Endothelial cell of umbilical vein (primary cell): ENCODE measurements at regions not wholly inside any gene's neighbourhood (a gene's known extent, or its start where the extent isn't known, plus 50 kb on each side); places are given as distances from the start of the nearest gene placed in this dataset.

Experiments
- BruUV-seq: library from RNA; stranded (reverse); fragments of 400-500 nt; replicated peaks from 2 replicates; lab custom pipeline; 2021; lab: Mats Ljungman, UMichigan
- CTCF ChIA-PET: fragments of 300-600, 350-600 bp; sonication (Branson Sonifier 250); formaldehyde crosslinking; loops from one replicate; lab custom pipeline; 2021; ENCODE audit warnings: antibody characterized with exemption, inconsistent platforms; lab: Charles Lee
- POLR2A ChIA-PET: fragments of 300-600, 350-600 bp; sonication (Branson Sonifier 250); formaldehyde crosslinking; loops from one replicate; lab custom pipeline; 2021; ENCODE audit warnings: antibody characterized with exemption, inconsistent platforms; lab: Charles Lee
- DNase-seq: peaks from one replicate; pipeline ENCODE4 v3.0.0-alpha.2; 2011; ENCODE audit warnings: low read depth, low spot score
- FAIRE-seq: peaks from 2 replicates; lab custom pipeline; 2011; peaks lifted over from hg19 to GRCh38; lab: Jason Lieb, UNC
- H2AFZ ChIP-seq: 2 replicates; pipeline ENCODE4 v1.6.0; 2012; ENCODE audit warnings: low read depth, low read length, control low read depth, inconsistent platforms
- H3K27ac ChIP-seq: 2 replicates; pipeline ENCODE4 v1.5.1; 2011; ENCODE audit warnings: low read depth, mild to moderate bottlenecking, control low read depth, low read length, moderate library complexity; ENCODE audit not compliant: insufficient read depth
- H3K27me3 ChIP-seq, 2 experiments: 2 replicates each; pipeline versions ENCODE4 v1.6.0 to v1.6.1; 2011; ENCODE audit warnings: low read length in 2 of 2, mixed read lengths in 1 of 2; ENCODE audit not compliant: control insufficient read depth in 2 of 2, insufficient read depth in 2 of 2
- H3K36me3 ChIP-seq, 2 experiments: 2 replicates in 1 of 2; 3 replicates in 1 of 2; pipeline ENCODE4 v1.5.1; 2011; ENCODE audit warnings: low read length in 2 of 2, mild to moderate bottlenecking in 1 of 2, moderate library complexity in 1 of 2; ENCODE audit not compliant: control insufficient read depth in 2 of 2, insufficient read depth in 2 of 2; ENCODE audit errors: extremely low read depth in 1 of 2
- H3K4me1 ChIP-seq: 3 replicates; pipeline ENCODE4 v1.5.1; 2011; ENCODE audit warnings: mild to moderate bottlenecking, low read length; ENCODE audit not compliant: control insufficient read depth, insufficient read depth; ENCODE audit errors: extremely low read depth
- H3K4me2 ChIP-seq: 2 replicates; pipeline ENCODE4 v1.6.1; 2011; ENCODE audit warnings: low read length, control low read depth, mixed read lengths; ENCODE audit not compliant: insufficient read depth
- H3K4me3 ChIP-seq, 3 experiments: fragments of 200-600 bp in 1 of 3; sonication (generic), shearing (Covaris generic) in 1 of 3; replicated peaks in 1 of 3; 2 replicates each; pipeline ENCODE4 v1.5.1; 2011 to 2016; ENCODE audit warnings: control low read depth in 3 of 3, low read length in 3 of 3, mild to moderate bottlenecking in 2 of 3, inconsistent platforms in 1 of 3, low read depth in 1 of 3, moderate library complexity in 1 of 3; ENCODE audit not compliant: insufficient read depth in 1 of 3
- H3K79me2 ChIP-seq: 2 replicates; pipeline ENCODE4 v1.6.0; 2012; ENCODE audit warnings: low read length, inconsistent platforms; ENCODE audit not compliant: control insufficient read depth, insufficient read depth
- H3K9ac ChIP-seq: replicated peaks from 2 replicates; pipeline ENCODE3; 2011; ENCODE audit warnings: low read length, control low read depth; ENCODE audit not compliant: insufficient read depth; ENCODE audit errors: extremely low read depth
- H3K9me1 ChIP-seq: replicated peaks from 3 replicates; pipeline ENCODE4 v1.6.0; 2011; ENCODE audit warnings: mild to moderate bottlenecking, low read length; ENCODE audit not compliant: control insufficient read depth, insufficient read depth; ENCODE audit errors: extremely low read depth
- H3K9me3 ChIP-seq: replicated peaks from 2 replicates; pipeline ENCODE4 v1.5.1; 2012; ENCODE audit warnings: low read length, inconsistent platforms; ENCODE audit not compliant: control insufficient read depth, insufficient read depth
- H4K20me1 ChIP-seq: replicated peaks from 2 replicates; pipeline ENCODE3; 2011; ENCODE audit warnings: mild to moderate bottlenecking, low read length; ENCODE audit not compliant: control insufficient read depth, insufficient read depth; ENCODE audit errors: extremely low read depth
- EZH2 ChIP-seq: IDR thresholded peaks from 2 replicates; pipeline ENCODE4 v1.6.1; 2012; ENCODE audit warnings: borderline replicate concordance, low read depth, mild to moderate bottlenecking, moderate library complexity, low read length, inconsistent platforms; ENCODE audit not compliant: severe bottlenecking
- FOS ChIP-seq: IDR thresholded peaks from 2 replicates; pipeline ENCODE4 v1.6.1; 2011; ENCODE audit warnings: mild to moderate bottlenecking, low read length, moderate library complexity, borderline replicate concordance; ENCODE audit not compliant: insufficient read depth
- GATA2 ChIP-seq: IDR thresholded peaks from 2 replicates; pipeline ENCODE4 v1.7.0; 2011; ENCODE audit warnings: low read depth, mild to moderate bottlenecking, moderate library complexity, mixed read lengths, low read length; ENCODE audit not compliant: insufficient read length, insufficient read depth
- JUN ChIP-seq: IDR thresholded peaks from 2 replicates; pipeline ENCODE4 v1.6.1; 2011; ENCODE audit warnings: borderline replicate concordance, low read depth; ENCODE audit not compliant: insufficient read length, insufficient read depth
- MYC ChIP-seq: IDR thresholded peaks from one replicate; pipeline ENCODE4 v1.6.1; 2011; ENCODE audit warnings: mild to moderate bottlenecking, low read depth, low read length
- POLR2A ChIP-seq: IDR thresholded peaks from 2 replicates; pipeline ENCODE4 v1.6.1; 2012; ENCODE audit warnings: low read depth, mild to moderate bottlenecking, control low read depth, low read length
- POLR2AphosphoS5 ChIP-seq: IDR thresholded peaks from 2 replicates; pipeline ENCODE4 v1.6.1; 2012; ENCODE audit warnings: low read depth, mild to moderate bottlenecking, control low read depth, low read length, moderate library complexity; ENCODE audit not compliant: insufficient read depth
- dilution Hi-C: fragments of 300-500 bp; cut with MboI; formaldehyde crosslinking; loops from one replicate; pipeline ENCODE4 v1.15.0; 2019; ENCODE audit warnings: low sequenced_read_pairs; ENCODE audit not compliant: extremely low pct_ligation_motif_present
- intact Hi-C: fragments of 100-400 bp; cut with micrococcal nuclease; formaldehyde crosslinking; loops from one replicate; pipeline ENCODE4 v1.10.0; 2022
- TF ChIP-seq, protein P1 (sequence below), 2 donors: IDR thresholded peaks; 1 replicate in 1 of 2; 2 replicates in 1 of 2; pipeline ENCODE4 v1.5.1; 2011; ENCODE audit warnings: low read length in 2 of 2, mild to moderate bottlenecking in 2 of 2, moderate library complexity in 2 of 2, control low read depth in 1 of 2, inconsistent platforms in 1 of 2, low read depth in 1 of 2; ENCODE audit not compliant: insufficient read depth in 1 of 2; ENCODE audit errors: extremely low read depth in 1 of 2
- TF ChIP-seq, protein P2 (sequence below): IDR thresholded peaks from 2 replicates; pipeline ENCODE4 v1.6.1; 2011; ENCODE audit not compliant: insufficient read depth, insufficient read length

DNA sequence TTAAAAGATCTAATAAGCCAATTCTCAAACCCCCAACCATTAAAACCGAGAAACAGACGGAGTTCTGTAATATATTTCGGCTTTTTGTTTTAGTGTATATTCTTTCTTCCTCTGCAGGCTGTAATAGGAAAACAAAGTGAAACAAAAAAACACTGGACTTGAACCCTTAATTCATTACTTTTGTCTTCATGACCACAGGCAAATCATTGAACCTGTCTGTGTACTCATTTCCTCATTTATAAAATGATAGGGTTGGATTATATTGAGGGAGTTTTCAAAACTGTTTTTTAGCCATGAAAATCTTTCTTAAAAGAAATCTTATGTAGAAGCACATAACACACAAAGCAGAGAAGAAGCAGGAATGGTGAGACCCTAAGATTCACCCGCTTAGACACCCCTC lies 278.8 kb downstream of the CD83 start:
- Histone ChIP-seq H3K27me3 (no peaks in the 10 kb centered on the region), H3K4me1 (no peaks in the 10 kb centered on the region), H4K20me1 (no peaks in the 10 kb centered on the region), H3K4me3 (no peak overlapping the region), H3K9me1 (no peaks in the 10 kb centered on the region), H3K4me2 (no peak overlapping the region), H2AFZ (no peak overlapping the region), H3K9ac (no peak overlapping the region), H3K79me2 (no peaks in the 10 kb centered on the region), H3K36me3 (no peaks in the 10 kb centered on the region), H3K9me3 (peaks cover 7% of the 10 kb centered on the region), H3K27ac (no peak overlapping the region)
- DNase-seq (no peak), FAIRE-seq (no peak)
- CTCF ChIA-PET: no interaction called here
- BruUV-seq: no TSS peak
- intact Hi-C loops (no loop called here), dilution Hi-C loops (no loop called here)
- POLR2A ChIA-PET: no interaction called here
- TF ChIP-seq POLR2A: no peak
- no peak for TF ChIP-seq JUN
- TF ChIP-seq POLR2AphosphoS5: no peak
- TF ChIP-seq GATA2: no peak
- TF ChIP-seq, protein P1, sequence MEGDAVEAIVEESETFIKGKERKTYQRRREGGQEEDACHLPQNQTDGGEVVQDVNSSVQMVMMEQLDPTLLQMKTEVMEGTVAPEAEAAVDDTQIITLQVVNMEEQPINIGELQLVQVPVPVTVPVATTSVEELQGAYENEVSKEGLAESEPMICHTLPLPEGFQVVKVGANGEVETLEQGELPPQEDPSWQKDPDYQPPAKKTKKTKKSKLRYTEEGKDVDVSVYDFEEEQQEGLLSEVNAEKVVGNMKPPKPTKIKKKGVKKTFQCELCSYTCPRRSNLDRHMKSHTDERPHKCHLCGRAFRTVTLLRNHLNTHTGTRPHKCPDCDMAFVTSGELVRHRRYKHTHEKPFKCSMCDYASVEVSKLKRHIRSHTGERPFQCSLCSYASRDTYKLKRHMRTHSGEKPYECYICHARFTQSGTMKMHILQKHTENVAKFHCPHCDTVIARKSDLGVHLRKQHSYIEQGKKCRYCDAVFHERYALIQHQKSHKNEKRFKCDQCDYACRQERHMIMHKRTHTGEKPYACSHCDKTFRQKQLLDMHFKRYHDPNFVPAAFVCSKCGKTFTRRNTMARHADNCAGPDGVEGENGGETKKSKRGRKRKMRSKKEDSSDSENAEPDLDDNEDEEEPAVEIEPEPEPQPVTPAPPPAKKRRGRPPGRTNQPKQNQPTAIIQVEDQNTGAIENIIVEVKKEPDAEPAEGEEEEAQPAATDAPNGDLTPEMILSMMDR (IDR thresholded peaks at IDR 0.05; ENCODE audit: extremely low read depth in 1 of 2, insufficient read depth in 1 of 2, low read depth in 1 of 2, low read length in 2 of 2): no peak
- no peak for TF ChIP-seq EZH2
- TF ChIP-seq, protein P2, sequence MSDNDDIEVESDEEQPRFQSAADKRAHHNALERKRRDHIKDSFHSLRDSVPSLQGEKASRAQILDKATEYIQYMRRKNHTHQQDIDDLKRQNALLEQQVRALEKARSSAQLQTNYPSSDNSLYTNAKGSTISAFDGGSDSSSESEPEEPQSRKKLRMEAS: no peak
- TF ChIP-seq MYC: no peak
- no peak for TF ChIP-seq FOS
